ENCODE measurements at regions not wholly inside any gene's neighbourhood (a gene's known extent, or its start where the extent isn't known, plus 50 kb on each side); places are given as distances from the start of the nearest gene placed in this dataset.
"Not testable (repeated sequence)": the region's sequence is repeated elsewhere in the genome, so short reads cannot be mapped to it uniquely, and the experiment has no call there.

- DNase-seq (ENCODE audit: insufficient read length); FAIRE-seq: not testable (repeated sequence)
These were observed 651.4 kb downstream of the PCDH11X start for GRCh38 chrX:92430574-92430973.

- FAIRE-seq; DNase-seq (ENCODE audit: insufficient read length): not testable (repeated sequence)
These were observed 681.4 kb downstream of the PCDH11X start for GRCh38 chrX:92460539-92460938.

GRCh38 chrX:92480165-92480564 lies 701.0 kb downstream of the PCDH11X start:
- not testable (repeated sequence) for DNase-seq (ENCODE audit: insufficient read length); FAIRE-seq

GRCh38 chrX:92485487-92485886 lies 706.3 kb downstream of the PCDH11X start:
- FAIRE-seq; DNase-seq (ENCODE audit: insufficient read length): not testable (repeated sequence)

GRCh38 chrX:92515270-92515669 lies 736.1 kb downstream of the PCDH11X start:
- DNase-seq (ENCODE audit: insufficient read length); FAIRE-seq: not testable (repeated sequence)

- not testable (repeated sequence) for FAIRE-seq; DNase-seq (ENCODE audit: insufficient read length)
These were observed 749.8 kb downstream of the PCDH11X start for GRCh38 chrX:92528995-92529394.

GRCh38 chrX:92540461-92540860 lies 761.3 kb downstream of the PCDH11X start:
- not testable (repeated sequence) for FAIRE-seq; DNase-seq (ENCODE audit: insufficient read length)

- not testable (repeated sequence) for FAIRE-seq; DNase-seq (ENCODE audit: insufficient read length)
These were observed 779.1 kb downstream of the PCDH11X start for GRCh38 chrX:92558323-92558722.

- not testable (repeated sequence) for FAIRE-seq; DNase-seq (ENCODE audit: insufficient read length)
These were observed 779.6 kb downstream of the PCDH11X start for GRCh38 chrX:92558796-92559195.

- DNase-seq (ENCODE audit: insufficient read length); FAIRE-seq: not testable (repeated sequence)
These were observed 780.9 kb downstream of the PCDH11X start for GRCh38 chrX:92560083-92560482.

- FAIRE-seq; DNase-seq (ENCODE audit: insufficient read length): not testable (repeated sequence)
These were observed 791.0 kb downstream of the PCDH11X start for GRCh38 chrX:92570217-92570616.

- not testable (repeated sequence) for FAIRE-seq; DNase-seq (ENCODE audit: insufficient read length)
These were observed 807.5 kb downstream of the PCDH11X start for GRCh38 chrX:92586643-92587042.

- peak; percentile 14 for FAIRE-seq
- not testable (repeated sequence) for DNase-seq (ENCODE audit: insufficient read length)
These were observed 810.5 kb downstream of the PCDH11X start for GRCh38 chrX:92589676-92590075.

- FAIRE-seq; DNase-seq (ENCODE audit: insufficient read length): not testable (repeated sequence)
These were observed 811.6 kb downstream of the PCDH11X start for GRCh38 chrX:92590726-92591298.

GRCh38 chrX:92611517-92611916 lies 832.3 kb downstream of the PCDH11X start:
- FAIRE-seq, result peak; percentile 85
- DNase-seq (ENCODE audit: insufficient read length), result not testable (repeated sequence)

- not testable (repeated sequence) for DNase-seq (ENCODE audit: insufficient read length); FAIRE-seq
These were observed 847.5 kb downstream of the PCDH11X start for GRCh38 chrX:92626699-92627098.

- not testable (repeated sequence) for FAIRE-seq; DNase-seq (ENCODE audit: insufficient read length)
These were observed 878.4 kb downstream of the PCDH11X start for GRCh38 chrX:92657593-92657992.

- FAIRE-seq; DNase-seq (ENCODE audit: insufficient read length): not testable (repeated sequence)
These were observed 880.6 kb downstream of the PCDH11X start for GRCh38 chrX:92659743-92660142.

- DNase-seq (ENCODE audit: insufficient read length); FAIRE-seq: not testable (repeated sequence)
These were observed 913.6 kb downstream of the PCDH11X start for GRCh38 chrX:92692796-92693195.

GRCh38 chrX:92699388-92700092 lies 920.4 kb downstream of the PCDH11X start:
- FAIRE-seq; DNase-seq (ENCODE audit: insufficient read length): not testable (repeated sequence)

- FAIRE-seq, result peak; percentile 24
- not testable (repeated sequence) for DNase-seq (ENCODE audit: insufficient read length)
These were observed 930.6 kb downstream of the PCDH11X start for GRCh38 chrX:92709784-92710183.
